Stomach (tissue), 4 donors: ENCODE measurements at regions not wholly inside any gene's neighbourhood (a gene's known extent, or its start where the extent isn't known, plus 50 kb on each side); places are given as distances from the start of the nearest gene placed in this dataset.

ENCODE experiments used
- CTCF ChIP-seq, 7 experiments: fragments of 450-650 bp in 4 of 7; fragments of 200-600 bp in 3 of 7; sonication (generic) in 3 of 7; IDR thresholded peaks; one replicate each; pipeline ENCODE4 v1.5.1; 2016 to 2019; ENCODE audit warnings: antibody characterized with exemption in 7 of 7, control low read depth in 2 of 7, mild to moderate bottlenecking in 1 of 7
- POLR2A ChIP-seq, 4 donors: fragments of 450-650 bp; IDR thresholded peaks; one replicate each; pipeline ENCODE4 v1.6.1; 2016; ENCODE audit warnings: antibody characterized with exemption in 4 of 4, control low read depth in 2 of 4, mild to moderate bottlenecking in 1 of 4, moderate library complexity in 1 of 4
- POLR2AphosphoS5 ChIP-seq, 3 donors: sonication (generic); formaldehyde crosslinking; IDR thresholded peaks; one replicate each; pipeline ENCODE4 v1.6.1; 2016; ENCODE audit warnings: antibody characterized with exemption in 3 of 3

GRCh38 chr20:43302936-43303335, 113.2 kb upstream of the PTPRT start:
- TF ChIP-seq CTCF (IDR thresholded peaks at IDR 0.05), result no peak
- TF ChIP-seq POLR2AphosphoS5 (IDR thresholded peaks at IDR 0.05), result no peak
- no peak for TF ChIP-seq POLR2A (IDR thresholded peaks at IDR 0.05)
